Cardiac muscle cell (in vitro differentiated cells and primary cell): ENCODE measurements at regions not wholly inside any gene's neighbourhood (a gene's known extent, or its start where the extent isn't known, plus 50 kb on each side); places are given as distances from the start of the nearest gene placed in this dataset.

Experiments
- DNase-seq, 2 donors: peaks; one replicate each; pipeline versions ENCODE4 v3.0.0 to v3.0.0-alpha.2; 2010 to 2017; ENCODE audit warnings: low read depth in 1 of 2, low spot score in 1 of 2
- H3K27ac ChIP-seq: fragments of 200-600 bp; sonication (generic); 2 replicates; pipeline ENCODE4 v1.5.1; 2016
- H3K27me3 ChIP-seq: fragments of 200-600 bp; sonication (generic); 2 replicates; pipeline ENCODE4 v1.6.0; 2016; ENCODE audit warnings: control low read depth
- H3K36me3 ChIP-seq: fragments of 200-600 bp; sonication (generic); 2 replicates; pipeline ENCODE4 v1.5.1; 2016; ENCODE audit warnings: control low read depth
- H3K4me1 ChIP-seq: fragments of 200-600 bp; sonication (generic); 2 replicates; pipeline ENCODE4 v1.8.1; 2017; ENCODE audit warnings: low read depth, mild to moderate bottlenecking, mixed run types
- H3K4me3 ChIP-seq: fragments of 200-600 bp; sonication (generic); 2 replicates; pipeline ENCODE4 v1.5.1; 2016; ENCODE audit warnings: mild to moderate bottlenecking
- H3K9me3 ChIP-seq: fragments of 200-600 bp; sonication (generic); 2 replicates; pipeline ENCODE4 v1.5.1; 2017; ENCODE audit warnings: low read depth, mild to moderate bottlenecking, control low read depth
- TF ChIP-seq, protein P1 (sequence below): IDR thresholded peaks from 2 replicates; pipeline ENCODE4 v1.5.1; 2012; ENCODE audit warnings: low read depth, mild to moderate bottlenecking, low read length

DNA sequence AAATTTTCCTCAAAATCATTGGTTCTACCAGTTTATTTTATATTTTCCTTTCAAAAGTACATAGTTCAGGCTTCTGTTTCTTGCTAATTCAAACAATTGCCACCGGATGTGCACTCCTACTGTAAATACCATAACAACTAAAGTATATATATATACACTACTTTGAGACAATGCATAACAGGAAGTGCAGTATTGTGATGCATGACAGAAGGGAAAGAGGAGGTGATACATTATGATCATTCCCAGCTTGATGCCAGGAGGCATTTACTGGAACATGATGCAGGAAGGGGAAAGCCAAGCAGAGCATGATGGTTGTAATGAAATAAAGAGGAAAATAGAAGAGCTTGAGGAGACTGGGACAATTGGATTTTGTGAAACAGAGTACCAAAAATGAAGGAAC lies 215.2 kb upstream of the NT5C1B start:
- H3K27me3 ChIP-seq = no peaks in the 10 kb centered on the region
- H3K4me3 ChIP-seq = no peak overlapping the region
- no peak overlapping the region for H3K27ac ChIP-seq
- no peak for DNase-seq
- H3K9me3 ChIP-seq = no peaks in the 10 kb centered on the region
- TF ChIP-seq, protein P1, sequence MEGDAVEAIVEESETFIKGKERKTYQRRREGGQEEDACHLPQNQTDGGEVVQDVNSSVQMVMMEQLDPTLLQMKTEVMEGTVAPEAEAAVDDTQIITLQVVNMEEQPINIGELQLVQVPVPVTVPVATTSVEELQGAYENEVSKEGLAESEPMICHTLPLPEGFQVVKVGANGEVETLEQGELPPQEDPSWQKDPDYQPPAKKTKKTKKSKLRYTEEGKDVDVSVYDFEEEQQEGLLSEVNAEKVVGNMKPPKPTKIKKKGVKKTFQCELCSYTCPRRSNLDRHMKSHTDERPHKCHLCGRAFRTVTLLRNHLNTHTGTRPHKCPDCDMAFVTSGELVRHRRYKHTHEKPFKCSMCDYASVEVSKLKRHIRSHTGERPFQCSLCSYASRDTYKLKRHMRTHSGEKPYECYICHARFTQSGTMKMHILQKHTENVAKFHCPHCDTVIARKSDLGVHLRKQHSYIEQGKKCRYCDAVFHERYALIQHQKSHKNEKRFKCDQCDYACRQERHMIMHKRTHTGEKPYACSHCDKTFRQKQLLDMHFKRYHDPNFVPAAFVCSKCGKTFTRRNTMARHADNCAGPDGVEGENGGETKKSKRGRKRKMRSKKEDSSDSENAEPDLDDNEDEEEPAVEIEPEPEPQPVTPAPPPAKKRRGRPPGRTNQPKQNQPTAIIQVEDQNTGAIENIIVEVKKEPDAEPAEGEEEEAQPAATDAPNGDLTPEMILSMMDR = no peak
- no peaks in the 10 kb centered on the region for H3K36me3 ChIP-seq
- peaks cover 13% of the 10 kb centered on the region for H3K4me1 ChIP-seq

DNA sequence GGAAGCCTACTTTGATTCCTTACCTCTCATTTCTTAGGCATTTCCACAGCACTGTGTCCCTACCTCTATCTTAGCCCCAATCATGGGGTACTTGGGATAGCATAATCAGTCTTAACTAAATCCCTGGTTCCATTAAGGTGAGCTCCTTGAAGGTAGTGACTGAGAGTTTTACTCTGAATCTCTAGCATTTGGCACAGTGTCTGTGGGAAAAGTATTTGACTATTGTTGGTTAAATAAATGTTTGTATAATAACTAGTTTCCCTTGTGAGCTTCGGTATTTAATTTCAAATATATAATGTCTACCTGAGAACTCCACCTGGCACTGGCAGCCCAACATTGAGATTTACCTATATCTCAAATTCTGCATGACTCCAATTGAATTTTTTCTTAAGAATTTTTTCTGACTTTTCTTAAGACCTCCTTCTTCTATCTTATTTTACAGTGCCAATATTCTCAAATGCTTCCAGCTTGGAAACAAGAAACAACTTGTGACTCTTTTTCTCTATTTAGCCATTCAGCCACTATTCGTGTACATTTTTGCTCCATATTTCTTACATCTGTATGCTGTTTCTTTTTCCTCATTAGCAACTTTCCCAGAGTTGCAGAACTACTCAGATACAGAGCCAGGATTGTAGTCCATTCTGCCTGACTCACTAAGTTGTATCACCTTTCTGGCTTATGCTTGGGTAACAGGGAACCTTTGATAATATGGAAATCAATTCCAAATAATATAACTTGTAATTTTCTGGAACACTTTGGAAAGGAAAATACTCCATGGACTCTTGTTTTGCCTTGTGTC lies 214.0 kb upstream of the NT5C1B start:
- no peaks in the 10 kb centered on the region for H3K9me3 ChIP-seq
- H3K36me3 ChIP-seq = no peaks in the 10 kb centered on the region
- TF ChIP-seq, protein P1 = no peak
- peaks cover 13% of the 10 kb centered on the region for H3K4me1 ChIP-seq
- no peak overlapping the region for H3K27ac ChIP-seq
- no peak for DNase-seq
- H3K4me3 ChIP-seq = no peak overlapping the region
- H3K27me3 ChIP-seq = no peaks in the 10 kb centered on the region

DNA sequence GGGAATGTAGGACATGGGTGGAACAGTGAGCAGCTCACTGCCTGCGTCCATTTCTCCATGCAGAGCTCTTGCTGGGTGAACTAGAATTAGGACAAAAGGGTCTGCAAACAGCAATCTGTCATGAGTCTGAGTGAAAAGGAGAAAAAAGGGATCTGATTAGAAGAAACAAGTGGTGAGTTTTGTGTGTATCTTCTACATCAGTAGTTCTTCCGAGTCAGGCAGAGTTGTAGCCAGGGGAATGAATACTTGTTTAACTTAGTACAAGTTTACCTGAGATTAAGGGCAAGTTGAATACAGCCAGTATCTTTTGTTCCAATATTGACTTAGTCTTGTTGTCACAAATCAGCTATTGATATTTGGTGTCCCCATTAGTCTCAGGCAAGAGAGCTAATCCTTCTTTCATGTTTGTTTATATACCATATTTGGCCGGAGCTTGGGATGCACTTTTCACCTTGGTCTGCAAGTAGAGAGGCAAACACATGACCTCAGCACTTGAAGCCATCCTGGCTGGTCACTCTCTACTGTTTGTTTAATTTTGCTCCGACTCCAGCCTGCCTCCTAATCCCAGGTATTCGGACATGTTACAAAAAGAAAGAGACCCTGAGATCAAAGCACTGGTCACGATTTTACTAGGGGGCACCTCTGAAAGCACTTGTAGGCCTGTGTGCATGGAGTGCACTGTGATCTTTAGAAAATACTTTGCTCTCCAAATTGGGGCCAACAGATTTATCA lies 211.0 kb upstream of the NT5C1B start:
- Histone ChIP-seq H3K9me3 (no peaks in the 10 kb centered on the region), H3K36me3 (no peaks in the 10 kb centered on the region), H3K4me3 (no peak overlapping the region), H3K27me3 (no peaks in the 10 kb centered on the region), H3K27ac (peak overlapping the region; percentile 70), H3K4me1 (peaks cover 22% of the 10 kb centered on the region)
- DNase-seq = peak in 1 of 2 donors; percentile 34
- TF ChIP-seq, protein P1 = no peak

DNA sequence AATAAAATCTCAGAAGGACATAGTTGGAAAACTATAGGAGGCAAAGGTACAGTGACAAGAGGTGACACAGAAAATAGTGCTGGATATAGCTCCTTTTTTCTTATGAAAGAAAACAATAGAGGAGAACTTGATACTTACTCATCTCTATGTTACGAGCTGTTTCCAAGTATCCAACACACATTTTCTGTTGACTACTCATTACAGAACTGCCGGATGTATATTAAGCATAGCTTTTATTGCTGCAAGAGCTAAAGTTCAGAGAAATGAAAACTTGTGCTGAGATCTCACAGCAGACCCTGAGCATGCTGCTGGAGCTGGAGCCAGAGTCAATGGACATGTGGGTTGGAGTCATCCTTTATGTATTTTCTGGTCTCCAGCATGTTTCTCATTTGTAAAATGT lies 210.0 kb upstream of the NT5C1B start:
- no peak overlapping the region for H3K4me3 ChIP-seq
- H3K27ac ChIP-seq = no peak overlapping the region
- H3K4me1 ChIP-seq = peaks cover 26% of the 10 kb centered on the region
- no peaks in the 10 kb centered on the region for H3K36me3 ChIP-seq
- no peaks in the 10 kb centered on the region for H3K27me3 ChIP-seq
- TF ChIP-seq, protein P1 = no peak
- DNase-seq = no peak
- H3K9me3 ChIP-seq = no peaks in the 10 kb centered on the region

DNA sequence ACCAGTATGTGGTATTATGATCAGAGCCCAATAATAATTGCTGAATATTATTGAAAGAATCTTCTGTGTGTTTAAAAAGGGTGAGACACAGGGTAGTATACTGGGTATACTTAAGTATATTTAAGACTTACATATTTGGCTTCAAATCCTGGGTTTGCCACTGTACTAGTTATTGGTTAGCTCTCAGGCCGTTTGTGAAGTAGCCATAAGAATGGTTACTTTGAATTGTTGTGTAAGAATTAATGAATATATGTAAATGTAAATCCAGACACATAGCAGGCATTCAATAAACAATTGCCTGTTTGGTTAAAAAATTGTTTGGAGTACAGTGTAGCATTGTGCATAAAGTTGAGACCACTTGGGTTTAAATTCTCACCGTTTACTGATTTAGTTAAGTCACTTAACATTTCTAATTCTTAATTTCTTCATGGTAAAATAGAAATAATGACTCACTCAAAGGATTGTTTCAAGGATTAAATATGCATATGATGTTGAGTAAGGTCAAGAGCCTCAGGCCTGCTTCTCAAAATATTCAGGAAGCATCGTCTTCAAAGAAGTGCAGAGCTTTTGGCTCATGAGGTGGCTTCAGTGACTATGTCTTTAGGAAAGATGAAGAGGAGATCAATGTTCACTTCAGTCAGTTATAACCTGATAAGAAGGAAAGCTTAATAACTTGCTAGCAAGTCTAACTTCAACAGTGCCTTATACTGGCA lies 207.9 kb upstream of the NT5C1B start:
- TF ChIP-seq, protein P1 = no peak
- H3K36me3 ChIP-seq = no peaks in the 10 kb centered on the region
- DNase-seq = no peak
- H3K27me3 ChIP-seq = no peaks in the 10 kb centered on the region
- H3K27ac ChIP-seq = no peak overlapping the region
- H3K4me3 ChIP-seq = no peak overlapping the region
- H3K9me3 ChIP-seq = no peaks in the 10 kb centered on the region
- H3K4me1 ChIP-seq = peaks cover 30% of the 10 kb centered on the region
